ENCODE measurements at regions not wholly inside any gene's neighbourhood (a gene's known extent, or its start where the extent isn't known, plus 50 kb on each side); places are given as distances from the start of the nearest gene placed in this dataset.

GRCh38 chr9:29160763-29161353 is 1587.6 kb upstream of the C9orf72 start:
- no peak for TF ChIP-seq CTCF (IDR thresholded peaks at IDR 0.05; ENCODE audit: extremely low read depth in 1 of 2, insufficient read depth in 1 of 2, low read depth in 1 of 2, low read length in 2 of 2)
- TF ChIP-seq POLR2A (IDR thresholded peaks at IDR 0.05; ENCODE audit: low read depth, low read length) = no peak
- no peak for TF ChIP-seq POLR2AphosphoS5 (IDR thresholded peaks at IDR 0.05; ENCODE audit: insufficient read depth, low read depth, low read length)
- TF ChIP-seq MYC (IDR thresholded peaks at IDR 0.05; ENCODE audit: low read depth, low read length) = no peak
- no peak for TF ChIP-seq GATA2 (IDR thresholded peaks at IDR 0.05; ENCODE audit: insufficient read depth, insufficient read length, low read depth, low read length)
- TF ChIP-seq EZH2 (IDR thresholded peaks at IDR 0.05; ENCODE audit: borderline replicate concordance, low read depth, low read length, severe bottlenecking) = no peak
- TF ChIP-seq FOS (IDR thresholded peaks at IDR 0.05; ENCODE audit: borderline replicate concordance, insufficient read depth, low read length) = no peak
